Mammary epithelial cell (primary cell): ENCODE measurements at regions not wholly inside any gene's neighbourhood (a gene's known extent, or its start where the extent isn't known, plus 50 kb on each side); places are given as distances from the start of the nearest gene placed in this dataset.

Experiments used
- CTCF ChIP-seq, 2 donors: IDR thresholded peaks in 1 of 2; conservative IDR thresholded peaks in 1 of 2; 2 replicates each; pipeline ENCODE4 v1.5.1; 2011 to 2012; ENCODE audit warnings: inconsistent platforms in 2 of 2, low read length in 2 of 2, mild to moderate bottlenecking in 2 of 2, control low read depth in 1 of 2, low read depth in 1 of 2; ENCODE audit not compliant: insufficient read depth in 1 of 2; ENCODE audit errors: extremely low read depth in 1 of 2
- EZH2 ChIP-seq: IDR thresholded peaks from 2 replicates; pipeline ENCODE4 v1.6.1; 2012; ENCODE audit warnings: low read length, inconsistent platforms, borderline replicate concordance

- TF ChIP-seq CTCF (conservative IDR thresholded peaks at IDR 0.05 in 1 of 2, IDR thresholded peaks at IDR 0.05 in 1 of 2; ENCODE audit: extremely low read depth in 1 of 2, insufficient read depth in 1 of 2, low read depth in 1 of 2, low read length in 2 of 2), result no peak
- no peak for TF ChIP-seq EZH2
Observed at GRCh38 chr4:159506801-159507517, 404.1 kb downstream of the RAPGEF2 start.
